DOHH2 (cell line): ENCODE measurements at regions not wholly inside any gene's neighbourhood (a gene's known extent, or its start where the extent isn't known, plus 50 kb on each side); places are given as distances from the start of the nearest gene placed in this dataset.

ENCODE experiments used
- H3F3A ChIP-seq: fragments of 200-600 bp; sonication (generic), shearing (Covaris generic); 2 replicates; pipeline ENCODE4 v1.6.0; 2016; ENCODE audit warnings: antibody characterized with exemption, mild to moderate bottlenecking; ENCODE audit not compliant: control insufficient read depth, insufficient read depth
- H3K27ac ChIP-seq: fragments of 200-600 bp; sonication (generic); 2 replicates; pipeline ENCODE4 v1.5.1; 2014; ENCODE audit warnings: low read depth, mild to moderate bottlenecking, low read length, moderate library complexity
- H3K27me3 ChIP-seq: fragments of 200-600 bp; sonication (generic); 2 replicates; pipeline ENCODE4 v1.6.1; 2014; ENCODE audit warnings: mild to moderate bottlenecking, low read length, mixed read lengths; ENCODE audit not compliant: control insufficient read depth
- H3K36me3 ChIP-seq: fragments of 200-600 bp; sonication (generic); 2 replicates; pipeline ENCODE4 v1.6.1; 2014; ENCODE audit warnings: mild to moderate bottlenecking, low read length, moderate library complexity, mixed read lengths; ENCODE audit not compliant: control insufficient read depth
- H3K4me1 ChIP-seq: fragments of 200-600 bp; sonication (generic); 2 replicates; pipeline ENCODE4 v1.6.1; 2014; ENCODE audit warnings: mild to moderate bottlenecking, low read length, mixed read lengths; ENCODE audit not compliant: control insufficient read depth
- H3K4me2 ChIP-seq: fragments of 200-600 bp; sonication (generic); 2 replicates; pipeline ENCODE4 v1.6.0; 2014; ENCODE audit warnings: mild to moderate bottlenecking, low read length, moderate library complexity
- H3K4me3 ChIP-seq: fragments of 200-600 bp; sonication (generic); 2 replicates; pipeline ENCODE4 v1.5.1; 2014; ENCODE audit warnings: mild to moderate bottlenecking, low read length, mixed read lengths
- H3K79me2 ChIP-seq: fragments of 200-600 bp; sonication (generic); 2 replicates; pipeline ENCODE4 v1.6.1; 2014; ENCODE audit warnings: mild to moderate bottlenecking, low read length, mixed read lengths; ENCODE audit not compliant: control insufficient read depth
- H3K9me2 ChIP-seq: fragments of 200-600 bp; sonication (generic); replicated peaks from 2 replicates; pipeline ENCODE4 v1.6.1; 2014; ENCODE audit warnings: mild to moderate bottlenecking, low read length, mixed read lengths; ENCODE audit not compliant: control insufficient read depth
- H3K9me3 ChIP-seq: fragments of 200-600 bp; sonication (generic); 2 replicates; pipeline ENCODE4 v1.6.1; 2014; ENCODE audit warnings: antibody characterized with exemption, low read length, mixed read lengths; ENCODE audit not compliant: control insufficient read depth, insufficient read depth
- H4K20me1 ChIP-seq: fragments of 200-600 bp; sonication (generic); 2 replicates; pipeline ENCODE4 v1.6.0; 2014; ENCODE audit warnings: low read depth, mild to moderate bottlenecking, antibody characterized with exemption, low read length, moderate library complexity; ENCODE audit not compliant: control insufficient read depth, insufficient read depth
- EZH2phosphoT487 ChIP-seq: fragments of 200-600 bp; sonication (generic); IDR thresholded peaks from 2 replicates; pipeline ENCODE4 v1.6.1; 2017; ENCODE audit warnings: borderline replicate concordance, mild to moderate bottlenecking, antibody characterized with exemption, low read length, moderate library complexity, mixed read lengths
- TF ChIP-seq, protein P1 (sequence below): fragments of 200-600 bp; sonication (generic); IDR thresholded peaks from one replicate; pipeline ENCODE4 v1.5.1; 2014; ENCODE audit warnings: antibody characterized with exemption, mild to moderate bottlenecking, low read depth, low read length; ENCODE audit not compliant: poor library complexity, severe bottlenecking

- H3K27ac ChIP-seq, result no peak overlapping the region
- no peak overlapping the region for H3K4me2 ChIP-seq
- H3F3A ChIP-seq, result no peaks in the 10 kb centered on the region
- no peaks in the 10 kb centered on the region for H3K4me1 ChIP-seq
- no peaks in the 10 kb centered on the region for H3K9me2 ChIP-seq
- no peak overlapping the region for H3K4me3 ChIP-seq
- H3K36me3 ChIP-seq, result no peaks in the 10 kb centered on the region
- H4K20me1 ChIP-seq, result no peaks in the 10 kb centered on the region
- H3K27me3 ChIP-seq, result no peaks in the 10 kb centered on the region
- TF ChIP-seq, protein P1, sequence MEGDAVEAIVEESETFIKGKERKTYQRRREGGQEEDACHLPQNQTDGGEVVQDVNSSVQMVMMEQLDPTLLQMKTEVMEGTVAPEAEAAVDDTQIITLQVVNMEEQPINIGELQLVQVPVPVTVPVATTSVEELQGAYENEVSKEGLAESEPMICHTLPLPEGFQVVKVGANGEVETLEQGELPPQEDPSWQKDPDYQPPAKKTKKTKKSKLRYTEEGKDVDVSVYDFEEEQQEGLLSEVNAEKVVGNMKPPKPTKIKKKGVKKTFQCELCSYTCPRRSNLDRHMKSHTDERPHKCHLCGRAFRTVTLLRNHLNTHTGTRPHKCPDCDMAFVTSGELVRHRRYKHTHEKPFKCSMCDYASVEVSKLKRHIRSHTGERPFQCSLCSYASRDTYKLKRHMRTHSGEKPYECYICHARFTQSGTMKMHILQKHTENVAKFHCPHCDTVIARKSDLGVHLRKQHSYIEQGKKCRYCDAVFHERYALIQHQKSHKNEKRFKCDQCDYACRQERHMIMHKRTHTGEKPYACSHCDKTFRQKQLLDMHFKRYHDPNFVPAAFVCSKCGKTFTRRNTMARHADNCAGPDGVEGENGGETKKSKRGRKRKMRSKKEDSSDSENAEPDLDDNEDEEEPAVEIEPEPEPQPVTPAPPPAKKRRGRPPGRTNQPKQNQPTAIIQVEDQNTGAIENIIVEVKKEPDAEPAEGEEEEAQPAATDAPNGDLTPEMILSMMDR, result no peak
- no peak for TF ChIP-seq EZH2phosphoT487
- H3K9me3 ChIP-seq, result no peaks in the 10 kb centered on the region
- no peaks in the 10 kb centered on the region for H3K79me2 ChIP-seq
Measured at GRCh38 chr4:35217331-35217730, 1027.0 kb downstream of the ARAP2 start.

GRCh38 chr4:35228313-35228712, 1016.0 kb downstream of the ARAP2 start:
- Histone ChIP-seq H3K9me3 (no peaks in the 10 kb centered on the region), H4K20me1 (no peaks in the 10 kb centered on the region), H3K27me3 (no peaks in the 10 kb centered on the region), H3F3A (no peaks in the 10 kb centered on the region), H3K4me2 (no peak overlapping the region), H3K79me2 (no peaks in the 10 kb centered on the region), H3K36me3 (no peaks in the 10 kb centered on the region), H3K4me3 (no peak overlapping the region), H3K9me2 (no peaks in the 10 kb centered on the region), H3K27ac (no peak overlapping the region), H3K4me1 (no peaks in the 10 kb centered on the region)
- TF ChIP-seq EZH2phosphoT487, result no peak
- TF ChIP-seq, protein P1, result no peak

- Histone ChIP-seq H3K4me2 (no peak overlapping the region), H3K4me1 (no peaks in the 10 kb centered on the region), H3K27me3 (no peaks in the 10 kb centered on the region), H3K9me2 (no peaks in the 10 kb centered on the region), H3F3A (no peaks in the 10 kb centered on the region), H3K9me3 (no peaks in the 10 kb centered on the region; the same call in 1 of the 2 replicates), H3K4me3 (no peak overlapping the region), H3K36me3 (no peaks in the 10 kb centered on the region), H4K20me1 (no peaks in the 10 kb centered on the region), H3K27ac (no peak overlapping the region), H3K79me2 (no peaks in the 10 kb centered on the region)
- TF ChIP-seq EZH2phosphoT487, result no peak
- TF ChIP-seq, protein P1, result no peak
Measured at GRCh38 chr4:35229021-35229420, 1015.3 kb downstream of the ARAP2 start.
